ENCODE measurements at regions not wholly inside any gene's neighbourhood (a gene's known extent, or its start where the extent isn't known, plus 50 kb on each side); places are given as distances from the start of the nearest gene placed in this dataset.
A peak's percentile ranks its signal among the peaks of the same experiment; 100 is the strongest.

GRCh38 chr6:134117409-134117808 lies 65.0 kb upstream of the SLC2A12 start:
- ATAC-seq (no peak), DNase-seq (ENCODE audit: low spot score) (no peak)
- intact Hi-C loops (cut with DNase I), result no loop called here

GRCh38 chr6:134115715-134116074 lies 63.3 kb upstream of the SLC2A12 start:
- DNase-seq (ENCODE audit: low spot score), result no peak
- intact Hi-C loops (cut with DNase I), result no loop called here
- ATAC-seq, result peak; percentile 82

GRCh38 chr6:134114918-134115714 lies 62.7 kb upstream of the SLC2A12 start:
- intact Hi-C loops (cut with DNase I), result no loop called here
- ATAC-seq (peak; percentile 21), DNase-seq (ENCODE audit: low spot score) (no peak)

GRCh38 chr6:134114489-134114888 lies 62.1 kb upstream of the SLC2A12 start:
- no peak for DNase-seq (ENCODE audit: low spot score)
- no peak for ATAC-seq
- intact Hi-C loops (cut with DNase I), result no loop called here

- DNase-seq (ENCODE audit: low spot score), result no peak
- ATAC-seq, result no peak
- intact Hi-C loops (cut with DNase I), result no loop called here
These were observed 59.3 kb upstream of the SLC2A12 start for GRCh38 chr6:134111726-134112125.

GRCh38 chr6:134111062-134111677 lies 58.7 kb upstream of the SLC2A12 start:
- intact Hi-C loops (cut with DNase I), result no loop called here
- DNase-seq (ENCODE audit: low spot score) (no peak), ATAC-seq (no peak)

- DNase-seq (ENCODE audit: low spot score) (no peak), ATAC-seq (no peak)
- intact Hi-C loops (cut with DNase I), result no loop called here
These were observed 54.3 kb upstream of the SLC2A12 start for GRCh38 chr6:134106702-134107101.

- no peak for ATAC-seq
- intact Hi-C loops (cut with DNase I), result no loop called here
These were observed 53.5 kb upstream of the SLC2A12 start for GRCh38 chr6:134105940-134106339.

GRCh38 chr6:134103006-134103405 lies 50.6 kb upstream of the SLC2A12 start:
- no peak for ATAC-seq
- no peak for DNase-seq (ENCODE audit: low spot score)
- intact Hi-C loops (cut with DNase I), result no loop called here

More at GRCh38 chr6:134105940-134106339, 53.5 kb upstream of the SLC2A12 start:
- DNase-seq (ENCODE audit: low spot score), result no peak
